Ishikawa (cell line): ENCODE measurements at regions not wholly inside any gene's neighbourhood (a gene's known extent, or its start where the extent isn't known, plus 50 kb on each side); places are given as distances from the start of the nearest gene placed in this dataset.

Source experiments
- CEBPB ChIP-seq: IDR thresholded peaks from 2 replicates; pipeline ENCODE4 v1.6.1; 2012
- CREB1 ChIP-seq: IDR thresholded peaks from 2 replicates; pipeline ENCODE4 v1.6.1; 2012; ENCODE audit warnings: low read depth
- EGR1 ChIP-seq: IDR thresholded peaks from 2 replicates; pipeline ENCODE4 v1.6.1; 2012
- EP300 ChIP-seq: IDR thresholded peaks from 2 replicates; pipeline ENCODE4 v1.6.1; 2012; ENCODE audit warnings: borderline replicate concordance
- FOXM1 ChIP-seq: IDR thresholded peaks from 2 replicates; pipeline ENCODE4 v1.6.1; 2012; ENCODE audit warnings: low read depth, borderline replicate concordance
- NFIC ChIP-seq: IDR thresholded peaks from 2 replicates; pipeline ENCODE4 v1.6.1; 2012
- RAD21 ChIP-seq: IDR thresholded peaks from 2 replicates; pipeline ENCODE4 v1.6.1; 2012; ENCODE audit warnings: low read depth
- TAF1 ChIP-seq: IDR thresholded peaks from 2 replicates; pipeline ENCODE4 v1.6.1; 2012; ENCODE audit warnings: low read depth, mild to moderate bottlenecking
- TCF12 ChIP-seq: IDR thresholded peaks from 2 replicates; pipeline ENCODE4 v1.6.1; 2012; ENCODE audit warnings: low read depth
- TEAD4 ChIP-seq: IDR thresholded peaks from 2 replicates; pipeline ENCODE4 v1.6.1; 2012
- YY1 ChIP-seq: IDR thresholded peaks from 2 replicates; pipeline ENCODE4 v1.6.1; 2012; ENCODE audit warnings: low read depth
- ZBTB7A ChIP-seq: IDR thresholded peaks from 2 replicates; pipeline ENCODE4 v1.6.1; 2012; ENCODE audit warnings: low read depth
- TF ChIP-seq, protein P1 (sequence below): IDR thresholded peaks from 2 replicates; pipeline ENCODE4 v1.6.1; 2012
- TF ChIP-seq, protein P2 (sequence below): IDR thresholded peaks from 2 replicates; pipeline ENCODE4 v1.6.1; 2012
- TF ChIP-seq, protein P3 (sequence below): IDR thresholded peaks from 2 replicates; pipeline ENCODE4 v1.6.1; 2012; ENCODE audit warnings: low read depth, mild to moderate bottlenecking

- TF ChIP-seq EP300 (no peak), NFIC (no peak), TEAD4 (no peak), FOXM1 (no peak), ZBTB7A (no peak), CREB1 (no peak), CEBPB (no peak), EGR1 (no peak), TAF1 (no peak), TCF12 (no peak), YY1 (no peak), RAD21 (no peak)
- TF ChIP-seq, protein P1, sequence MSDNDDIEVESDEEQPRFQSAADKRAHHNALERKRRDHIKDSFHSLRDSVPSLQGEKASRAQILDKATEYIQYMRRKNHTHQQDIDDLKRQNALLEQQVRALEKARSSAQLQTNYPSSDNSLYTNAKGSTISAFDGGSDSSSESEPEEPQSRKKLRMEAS: no peak
- TF ChIP-seq, protein P2, sequence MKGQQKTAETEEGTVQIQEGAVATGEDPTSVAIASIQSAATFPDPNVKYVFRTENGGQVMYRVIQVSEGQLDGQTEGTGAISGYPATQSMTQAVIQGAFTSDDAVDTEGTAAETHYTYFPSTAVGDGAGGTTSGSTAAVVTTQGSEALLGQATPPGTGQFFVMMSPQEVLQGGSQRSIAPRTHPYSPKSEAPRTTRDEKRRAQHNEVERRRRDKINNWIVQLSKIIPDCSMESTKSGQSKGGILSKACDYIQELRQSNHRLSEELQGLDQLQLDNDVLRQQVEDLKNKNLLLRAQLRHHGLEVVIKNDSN: no peak
- TF ChIP-seq, protein P3, sequence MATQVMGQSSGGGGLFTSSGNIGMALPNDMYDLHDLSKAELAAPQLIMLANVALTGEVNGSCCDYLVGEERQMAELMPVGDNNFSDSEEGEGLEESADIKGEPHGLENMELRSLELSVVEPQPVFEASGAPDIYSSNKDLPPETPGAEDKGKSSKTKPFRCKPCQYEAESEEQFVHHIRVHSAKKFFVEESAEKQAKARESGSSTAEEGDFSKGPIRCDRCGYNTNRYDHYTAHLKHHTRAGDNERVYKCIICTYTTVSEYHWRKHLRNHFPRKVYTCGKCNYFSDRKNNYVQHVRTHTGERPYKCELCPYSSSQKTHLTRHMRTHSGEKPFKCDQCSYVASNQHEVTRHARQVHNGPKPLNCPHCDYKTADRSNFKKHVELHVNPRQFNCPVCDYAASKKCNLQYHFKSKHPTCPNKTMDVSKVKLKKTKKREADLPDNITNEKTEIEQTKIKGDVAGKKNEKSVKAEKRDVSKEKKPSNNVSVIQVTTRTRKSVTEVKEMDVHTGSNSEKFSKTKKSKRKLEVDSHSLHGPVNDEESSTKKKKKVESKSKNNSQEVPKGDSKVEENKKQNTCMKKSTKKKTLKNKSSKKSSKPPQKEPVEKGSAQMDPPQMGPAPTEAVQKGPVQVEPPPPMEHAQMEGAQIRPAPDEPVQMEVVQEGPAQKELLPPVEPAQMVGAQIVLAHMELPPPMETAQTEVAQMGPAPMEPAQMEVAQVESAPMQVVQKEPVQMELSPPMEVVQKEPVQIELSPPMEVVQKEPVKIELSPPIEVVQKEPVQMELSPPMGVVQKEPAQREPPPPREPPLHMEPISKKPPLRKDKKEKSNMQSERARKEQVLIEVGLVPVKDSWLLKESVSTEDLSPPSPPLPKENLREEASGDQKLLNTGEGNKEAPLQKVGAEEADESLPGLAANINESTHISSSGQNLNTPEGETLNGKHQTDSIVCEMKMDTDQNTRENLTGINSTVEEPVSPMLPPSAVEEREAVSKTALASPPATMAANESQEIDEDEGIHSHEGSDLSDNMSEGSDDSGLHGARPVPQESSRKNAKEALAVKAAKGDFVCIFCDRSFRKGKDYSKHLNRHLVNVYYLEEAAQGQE: no peak
Observed at GRCh38 chr19:30878495-30878894, 470.7 kb downstream of the TSHZ3 start.

DNA sequence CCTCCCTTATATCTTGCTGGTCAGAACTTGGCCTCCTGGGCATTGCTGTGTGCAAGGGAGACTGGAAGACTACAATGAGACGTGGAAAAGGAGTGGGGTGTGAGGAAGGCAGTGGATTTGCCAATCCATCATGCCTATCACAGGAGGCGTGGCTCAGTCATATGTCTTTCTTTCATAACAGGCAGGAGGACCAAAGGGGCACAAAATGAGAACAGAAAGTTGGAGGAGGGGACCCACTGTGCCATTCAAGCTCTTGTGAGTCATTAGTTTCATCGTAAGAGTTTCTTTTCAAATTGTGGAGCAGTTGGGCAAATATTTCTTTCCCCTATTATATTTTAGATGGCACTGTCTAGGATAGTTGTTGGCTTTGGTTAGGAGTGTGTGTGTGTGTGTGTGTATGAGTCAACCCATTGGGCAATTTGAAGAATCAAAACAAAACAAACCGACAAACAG, 471.5 kb downstream of the TSHZ3 start:
- TF ChIP-seq EGR1 (no peak), TEAD4 (no peak), YY1 (no peak), RAD21 (no peak), CEBPB (no peak), CREB1 (no peak), ZBTB7A (no peak), FOXM1 (no peak), TAF1 (no peak)
- TF ChIP-seq, protein P2: no peak
- TF ChIP-seq, protein P1: no peak
- TF ChIP-seq, protein P3: no peak

GRCh38 chr19:30873691-30874090, 475.5 kb downstream of the TSHZ3 start:
- TF ChIP-seq FOXM1: no peak
- no peak for TF ChIP-seq EP300
- no peak for TF ChIP-seq TAF1
- TF ChIP-seq, protein P2: no peak
- TF ChIP-seq, protein P1: no peak
- no peak for TF ChIP-seq EGR1
- no peak for TF ChIP-seq RAD21
- no peak for TF ChIP-seq CEBPB
- TF ChIP-seq TCF12: no peak
- TF ChIP-seq YY1: no peak
- no peak for TF ChIP-seq ZBTB7A
- TF ChIP-seq, protein P3: no peak

GRCh38 chr19:30873003-30873402, 476.2 kb downstream of the TSHZ3 start:
- TF ChIP-seq RAD21 (no peak), TAF1 (no peak), TCF12 (no peak), NFIC (no peak), YY1 (no peak), TEAD4 (no peak), EGR1 (no peak), CEBPB (no peak), EP300 (no peak)
- TF ChIP-seq, protein P3: no peak
